Endothelial cell of hepatic sinusoid (primary cell): ENCODE measurements at regions not wholly inside any gene's neighbourhood (a gene's known extent, or its start where the extent isn't known, plus 50 kb on each side); places are given as distances from the start of the nearest gene placed in this dataset.
"Not testable (repeated sequence)": the region's sequence is repeated elsewhere in the genome, so short reads cannot be mapped to it uniquely, and the experiment has no call there.

Experiments used
- in situ Hi-C: cut with HindIII; loops from 2 replicates; pipeline ENCODE4 v1.10.0; 2017; ENCODE audit warnings: low sequenced_read_pairs

GRCh38 chr3:78070188-78070587, 1030.3 kb downstream of the ROBO2 start:
- in situ Hi-C loops = no loop called here

GRCh38 chr3:78076379-78076778, 1036.5 kb downstream of the ROBO2 start:
- in situ Hi-C loops = no loop called here

- in situ Hi-C loops = no loop called here
These were observed 1037.3 kb downstream of the ROBO2 start for GRCh38 chr3:78077178-78077577.

- in situ Hi-C loops = no loop called here
These were observed 1037.9 kb downstream of the ROBO2 start for GRCh38 chr3:78077842-78078241.

- in situ Hi-C loops = no loop called here
These were observed 1039.6 kb downstream of the ROBO2 start for GRCh38 chr3:78079514-78079913.

- in situ Hi-C loops = no loop called here
These were observed 1046.3 kb downstream of the ROBO2 start for GRCh38 chr3:78086150-78086549.

- in situ Hi-C loops = no loop called here
These were observed 1047.2 kb downstream of the ROBO2 start for GRCh38 chr3:78087134-78087533.

- in situ Hi-C loops = no loop called here
These were observed 1048.1 kb downstream of the ROBO2 start for GRCh38 chr3:78088006-78088405.

- in situ Hi-C loops = no loop called here
These were observed 1050.5 kb downstream of the ROBO2 start for GRCh38 chr3:78090382-78090781.

- in situ Hi-C loops = no loop called here
These were observed 1051.7 kb downstream of the ROBO2 start for GRCh38 chr3:78091478-78092119.

GRCh38 chr3:78092574-78092973, 1052.7 kb downstream of the ROBO2 start:
- in situ Hi-C loops = not testable (repeated sequence)

- in situ Hi-C loops = no loop called here
These were observed 1056.8 kb downstream of the ROBO2 start for GRCh38 chr3:78096488-78097255.

GRCh38 chr3:78098367-78098766, 1058.5 kb downstream of the ROBO2 start:
- in situ Hi-C loops = no loop called here

- in situ Hi-C loops = loop anchor here (5.0 kb wide), 1 partner anchor 41 kb away; no protein-coding TSS in a partner anchor
These were observed 1061.5 kb downstream of the ROBO2 start for GRCh38 chr3:78101384-78101783.

- in situ Hi-C loops = not testable (repeated sequence)
These were observed 1068.5 kb downstream of the ROBO2 start for GRCh38 chr3:78108269-78108961.

GRCh38 chr3:78112291-78113010, 1072.6 kb downstream of the ROBO2 start:
- in situ Hi-C loops = no loop called here

GRCh38 chr3:78115983-78116382, 1076.1 kb downstream of the ROBO2 start:
- in situ Hi-C loops = no loop called here

- in situ Hi-C loops = no loop called here
These were observed 1077.0 kb downstream of the ROBO2 start for GRCh38 chr3:78116874-78117273.

GRCh38 chr3:78123058-78123457, 1083.2 kb downstream of the ROBO2 start:
- in situ Hi-C loops = no loop called here

- in situ Hi-C loops = no loop called here
These were observed 1089.8 kb downstream of the ROBO2 start for GRCh38 chr3:78129707-78130106.

- in situ Hi-C loops = no loop called here
These were observed 1090.9 kb downstream of the ROBO2 start for GRCh38 chr3:78130741-78131290.
